GM19467 (cell line): ENCODE measurements at regions not wholly inside any gene's neighbourhood (a gene's known extent, or its start where the extent isn't known, plus 50 kb on each side); places are given as distances from the start of the nearest gene placed in this dataset.
"Not testable (repeated sequence)": the region's sequence is repeated elsewhere in the genome, so short reads cannot be mapped to it uniquely, and the experiment has no call there.

Experiments
- ATAC-seq: cut with Tn5 transposase; IDR thresholded peaks from one replicate; pipeline ENCODE4 v1.9.1; 2021; ENCODE audit warnings: mild to moderate bottlenecking, moderate library complexity; ENCODE audit not compliant: unreplicated experiment

- no peak for ATAC-seq
Measured at GRCh38 chr10:84008878-84009277, 130.4 kb upstream of the GHITM start.

- ATAC-seq = no peak
Measured at GRCh38 chr10:84012431-84012830, 126.9 kb upstream of the GHITM start.

GRCh38 chr10:84012831-84013458 is 126.4 kb upstream of the GHITM start:
- ATAC-seq = peak; percentile 94

- ATAC-seq = no peak
Measured at GRCh38 chr10:84015877-84016595, 123.3 kb upstream of the GHITM start.

- ATAC-seq = no peak
Measured at GRCh38 chr10:84018826-84019225, 120.5 kb upstream of the GHITM start.

- ATAC-seq = not testable (repeated sequence)
Measured at GRCh38 chr10:84019854-84020458, 119.4 kb upstream of the GHITM start.

GRCh38 chr10:84026821-84027257 is 112.5 kb upstream of the GHITM start:
- ATAC-seq = no peak

- ATAC-seq = no peak
Measured at GRCh38 chr10:84029840-84030239, 109.5 kb upstream of the GHITM start.

- ATAC-seq = no peak
Measured at GRCh38 chr10:84038035-84038434, 101.3 kb upstream of the GHITM start.

GRCh38 chr10:84039957-84040356 is 99.4 kb upstream of the GHITM start:
- no peak for ATAC-seq

- ATAC-seq = no peak
Measured at GRCh38 chr10:84047258-84048010, 91.9 kb upstream of the GHITM start.

- ATAC-seq = no peak
Measured at GRCh38 chr10:84049645-84050011, 89.7 kb upstream of the GHITM start.

GRCh38 chr10:84053626-84054025 is 85.7 kb upstream of the GHITM start:
- ATAC-seq = no peak

GRCh38 chr10:84054743-84055142 is 84.6 kb upstream of the GHITM start:
- no peak for ATAC-seq

GRCh38 chr10:84059526-84059925 is 79.8 kb upstream of the GHITM start:
- no peak for ATAC-seq

- ATAC-seq = no peak
Measured at GRCh38 chr10:84063440-84063839, 75.9 kb upstream of the GHITM start.

GRCh38 chr10:84065804-84066601 is 73.3 kb upstream of the GHITM start:
- no peak for ATAC-seq

GRCh38 chr10:84074521-84074920 is 64.8 kb upstream of the GHITM start:
- ATAC-seq = no peak

GRCh38 chr10:84075226-84076046 is 63.9 kb upstream of the GHITM start:
- no peak for ATAC-seq

GRCh38 chr10:84076047-84076388 is 63.3 kb upstream of the GHITM start:
- no peak for ATAC-seq
